ENCODE measurements at regions not wholly inside any gene's neighbourhood (a gene's known extent, or its start where the extent isn't known, plus 50 kb on each side); places are given as distances from the start of the nearest gene placed in this dataset.

GRCh38 chr6:112488238-112488637 lies 141.1 kb downstream of the RFPL4B start:
- H3K4me3 Mint-ChIP-seq, result no peak overlapping the region
- TF ChIP-seq CTCF (conservative IDR thresholded peaks at IDR 0.05), result no peak
- H3K36me3 Mint-ChIP-seq, result no peaks in the 10 kb centered on the region
- H3K4me1 Mint-ChIP-seq (ENCODE audit: unreplicated experiment), result peaks cover 12% of the 10 kb centered on the region
- no peaks in the 10 kb centered on the region for H3K27me3 Mint-ChIP-seq
- DNase-seq (ENCODE audit: extremely low spot score, unreplicated experiment), result no peak
- H3K27ac Mint-ChIP-seq, result no peak overlapping the region
- H3K9me3 Mint-ChIP-seq, result no peaks in the 10 kb centered on the region

- Mint-ChIP-seq H3K36me3 (peaks cover 3% of the 10 kb centered on the region), H3K9me3 (no peaks in the 10 kb centered on the region), H3K27me3 (no peaks in the 10 kb centered on the region), H3K4me1 (ENCODE audit: unreplicated experiment) (peaks cover 28% of the 10 kb centered on the region), H3K27ac (no peak overlapping the region), H3K4me3 (peak overlapping the region; percentile 65)
- TF ChIP-seq CTCF (conservative IDR thresholded peaks at IDR 0.05), result no peak
- peak; percentile 68 for DNase-seq (ENCODE audit: extremely low spot score, unreplicated experiment)
Observed at GRCh38 chr6:112501705-112502104, 154.6 kb downstream of the RFPL4B start.

DNA sequence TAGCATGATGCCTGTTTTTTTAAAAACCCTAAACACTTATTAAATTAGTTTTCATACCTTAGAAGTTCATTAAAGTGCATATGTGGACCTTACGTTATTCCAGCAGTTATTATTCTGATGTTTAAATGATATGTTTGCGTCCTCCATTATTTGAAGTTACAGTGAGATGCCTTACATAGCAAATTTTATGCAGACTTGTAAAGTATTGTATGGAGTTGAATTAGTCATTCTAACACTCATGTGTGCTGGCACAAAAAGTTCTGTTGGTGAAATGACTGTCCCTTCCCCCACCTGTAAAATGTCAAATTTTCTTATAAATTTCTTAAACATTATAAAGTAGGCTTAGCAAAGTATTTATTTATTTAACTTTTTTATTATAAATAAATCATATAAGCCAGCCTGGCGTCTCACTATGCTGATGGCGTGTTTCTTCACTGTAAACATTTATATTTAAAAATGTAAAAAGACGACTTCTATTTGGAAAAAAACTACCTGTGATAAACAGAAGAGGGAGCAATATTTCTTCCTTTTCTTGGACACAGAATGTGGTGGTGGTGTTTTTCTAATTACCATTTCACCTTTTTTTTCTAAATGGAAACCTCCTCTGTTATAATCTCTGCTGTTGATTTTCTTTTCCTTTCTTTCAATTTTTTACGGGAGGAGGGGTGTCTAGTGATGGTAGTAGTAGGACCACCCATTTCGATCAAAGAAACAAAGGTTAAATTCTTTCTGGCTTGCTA lies 155.4 kb downstream of the RFPL4B start:
- no peak for DNase-seq (ENCODE audit: extremely low spot score, unreplicated experiment)
- peaks cover 3% of the 10 kb centered on the region for H3K36me3 Mint-ChIP-seq
- peaks cover 28% of the 10 kb centered on the region for H3K4me1 Mint-ChIP-seq (ENCODE audit: unreplicated experiment)
- peak; percentile 80 for TF ChIP-seq CTCF (conservative IDR thresholded peaks at IDR 0.05)
- no peaks in the 10 kb centered on the region for H3K9me3 Mint-ChIP-seq
- no peaks in the 10 kb centered on the region for H3K27me3 Mint-ChIP-seq
- H3K4me3 Mint-ChIP-seq, result peak overlapping the region; percentile 67
- H3K27ac Mint-ChIP-seq, result peak overlapping the region; percentile 37

- no peak for TF ChIP-seq CTCF (conservative IDR thresholded peaks at IDR 0.05)
- H3K4me1 Mint-ChIP-seq (ENCODE audit: unreplicated experiment), result peaks cover 28% of the 10 kb centered on the region
- no peak for DNase-seq (ENCODE audit: extremely low spot score, unreplicated experiment)
- H3K36me3 Mint-ChIP-seq, result peaks cover 3% of the 10 kb centered on the region
- H3K9me3 Mint-ChIP-seq, result no peaks in the 10 kb centered on the region
- peak overlapping the region; percentile 37 for H3K27ac Mint-ChIP-seq
- H3K27me3 Mint-ChIP-seq, result no peaks in the 10 kb centered on the region
- peak overlapping the region; percentile 67 for H3K4me3 Mint-ChIP-seq
Observed at GRCh38 chr6:112503091-112503596, 156.0 kb downstream of the RFPL4B start.

DNA sequence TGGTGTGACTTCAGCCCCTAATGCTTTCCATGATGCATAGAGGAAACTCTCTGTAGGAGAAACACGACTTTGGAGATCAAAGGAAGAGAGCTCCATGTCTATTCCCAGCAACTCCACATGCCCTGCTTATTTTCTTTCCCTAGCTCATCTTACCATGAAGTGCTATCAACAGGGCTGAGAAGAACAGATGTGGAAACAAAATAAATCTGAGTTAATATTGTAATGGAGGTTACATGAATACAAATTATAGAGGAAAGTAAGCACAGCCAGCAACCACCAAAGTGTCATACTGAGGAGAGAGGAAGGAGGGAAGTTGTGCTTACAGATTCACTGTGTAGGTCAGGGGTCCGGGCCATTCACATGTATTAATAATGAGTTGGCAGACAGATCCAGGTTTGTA lies 157.5 kb downstream of the RFPL4B start:
- DNase-seq (ENCODE audit: extremely low spot score, unreplicated experiment), result no peak
- peaks cover 3% of the 10 kb centered on the region for H3K36me3 Mint-ChIP-seq
- no peak overlapping the region for H3K4me3 Mint-ChIP-seq
- no peak for TF ChIP-seq CTCF (conservative IDR thresholded peaks at IDR 0.05)
- no peaks in the 10 kb centered on the region for H3K9me3 Mint-ChIP-seq
- peaks cover 28% of the 10 kb centered on the region for H3K4me1 Mint-ChIP-seq (ENCODE audit: unreplicated experiment)
- no peaks in the 10 kb centered on the region for H3K27me3 Mint-ChIP-seq
- no peak overlapping the region for H3K27ac Mint-ChIP-seq
